Breast epithelium (tissue), 4 donors: ENCODE measurements at regions not wholly inside any gene's neighbourhood (a gene's known extent, or its start where the extent isn't known, plus 50 kb on each side); places are given as distances from the start of the nearest gene placed in this dataset.

Experiments
- DNase-seq, 2 donors: peaks; one replicate each; pipeline ENCODE4 v3.0.0-alpha.2; 2019; ENCODE audit warnings: low spot score in 2 of 2
- H3K27ac ChIP-seq, 2 donors: fragments of 200-600 bp; sonication (generic) in 1 of 2; one replicate each; pipeline ENCODE4 v1.5.1; 2016 to 2019; ENCODE audit warnings: mild to moderate bottlenecking in 1 of 2
- H3K27me3 ChIP-seq, 2 donors: fragments of 200-600 bp; sonication (generic) in 1 of 2; one replicate each; pipeline versions ENCODE4 v1.5.1 to v1.6.0; 2017 to 2019; ENCODE audit warnings: control low read depth in 1 of 2, mild to moderate bottlenecking in 1 of 2
- H3K36me3 ChIP-seq: fragments of 200-600 bp; one replicate; pipeline ENCODE4 v1.5.1; 2019
- H3K4me1 ChIP-seq, 2 donors: fragments of 200-600 bp; sonication (generic); one replicate each; pipeline ENCODE4 v1.5.1; 2016 to 2019; ENCODE audit warnings: control low read depth in 1 of 2
- H3K4me3 ChIP-seq, 3 donors: fragments of 200-600 bp; sonication (generic); 1 replicate in 2 of 3; 2 replicates in 1 of 3; pipeline ENCODE4 v1.5.1; 2016 to 2019; ENCODE audit warnings: mild to moderate bottlenecking in 3 of 3, moderate library complexity in 2 of 3
- H3K9me3 ChIP-seq, 2 donors: fragments of 200-600 bp; sonication (generic) in 1 of 2; one replicate each; pipeline ENCODE4 v1.5.1; 2016 to 2019; ENCODE audit warnings: control low read depth in 1 of 2
- CTCF ChIP-seq, 3 donors: fragments of 450-650 bp; IDR thresholded peaks; one replicate each; pipeline ENCODE4 v1.5.1; 2016 to 2017; ENCODE audit warnings: antibody characterized with exemption in 3 of 3, mild to moderate bottlenecking in 3 of 3, moderate library complexity in 3 of 3
- POLR2A ChIP-seq: fragments of 450-650 bp; IDR thresholded peaks from one replicate; pipeline ENCODE4 v1.6.1; 2016; ENCODE audit warnings: antibody characterized with exemption, mild to moderate bottlenecking, moderate library complexity
- POLR2AphosphoS5 ChIP-seq, 3 donors: sonication (generic); formaldehyde crosslinking; IDR thresholded peaks; one replicate each; pipeline ENCODE4 v1.6.1; 2017; ENCODE audit warnings: antibody characterized with exemption in 3 of 3
- intact Hi-C: fragments of 100-400 bp; cut with DNase I; formaldehyde crosslinking; loops from one replicate; pipeline ENCODE4 v1.15.1; 2023; ENCODE audit warnings: low total_unique reads

- Histone ChIP-seq H3K4me1 (no peaks in the 10 kb centered on the region), H3K36me3 (no peaks in the 10 kb centered on the region), H3K27ac (no peak overlapping the region), H3K27me3 (no peaks in the 10 kb centered on the region), H3K9me3 (no peaks in the 10 kb centered on the region), H3K4me3 (no peak overlapping the region)
- intact Hi-C loops: no loop called here
- no peak for DNase-seq
- no peak for TF ChIP-seq CTCF (IDR thresholded peaks at IDR 0.05)
- no peak for TF ChIP-seq POLR2A
- TF ChIP-seq POLR2AphosphoS5 (IDR thresholded peaks at IDR 0.05): no peak
Measured at GRCh38 chr14:94677747-94678146, 65.6 kb downstream of the SERPINA3 start.

- TF ChIP-seq POLR2A (no peak), CTCF (IDR thresholded peaks at IDR 0.05) (no peak), POLR2AphosphoS5 (IDR thresholded peaks at IDR 0.05) (no peak)
- DNase-seq: peak in 1 of 2 donors; percentile 17
- no peaks in the 10 kb centered on the region for H3K4me1 ChIP-seq
- H3K27ac ChIP-seq: no peak overlapping the region
- no peaks in the 10 kb centered on the region for H3K9me3 ChIP-seq
- no peak overlapping the region for H3K4me3 ChIP-seq
- intact Hi-C loops: no loop called here
- no peaks in the 10 kb centered on the region for H3K27me3 ChIP-seq
- H3K36me3 ChIP-seq: no peaks in the 10 kb centered on the region
Measured at GRCh38 chr14:94677213-94677612, 65.0 kb downstream of the SERPINA3 start.

GRCh38 chr14:94676495-94677185 lies 64.4 kb downstream of the SERPINA3 start:
- Histone ChIP-seq H3K4me1 (no peaks in the 10 kb centered on the region), H3K4me3 (no peak overlapping the region), H3K27me3 (no peaks in the 10 kb centered on the region), H3K9me3 (no peaks in the 10 kb centered on the region), H3K27ac (no peak overlapping the region), H3K36me3 (no peaks in the 10 kb centered on the region)
- intact Hi-C loops: no loop called here
- no peak for TF ChIP-seq CTCF (IDR thresholded peaks at IDR 0.05)
- TF ChIP-seq POLR2AphosphoS5 (IDR thresholded peaks at IDR 0.05): no peak
- no peak for TF ChIP-seq POLR2A
- peak in 1 of 2 donors; percentile 7 for DNase-seq

- no peak for DNase-seq
- TF ChIP-seq POLR2AphosphoS5 (IDR thresholded peaks at IDR 0.05) (no peak), POLR2A (no peak)
Measured at GRCh38 chr14:94675036-94675435, 62.8 kb downstream of the SERPINA3 start.

GRCh38 chr14:94673781-94674231 lies 61.6 kb downstream of the SERPINA3 start:
- Histone ChIP-seq H3K9me3 (no peaks in the 10 kb centered on the region), H3K4me3 (no peak overlapping the region), H3K4me1 (no peaks in the 10 kb centered on the region), H3K27ac (no peak overlapping the region), H3K36me3 (no peaks in the 10 kb centered on the region), H3K27me3 (no peaks in the 10 kb centered on the region)
- TF ChIP-seq CTCF (IDR thresholded peaks at IDR 0.05): no peak
- no peak for DNase-seq
- intact Hi-C loops: no loop called here

More at GRCh38 chr14:94675036-94675435, 62.8 kb downstream of the SERPINA3 start:
- Histone ChIP-seq H3K36me3 (no peaks in the 10 kb centered on the region), H3K27ac (no peak overlapping the region), H3K27me3 (no peaks in the 10 kb centered on the region), H3K4me1 (no peaks in the 10 kb centered on the region), H3K4me3 (no peak overlapping the region), H3K9me3 (no peaks in the 10 kb centered on the region)
- intact Hi-C loops: no loop called here
